ENCODE measurements at regions not wholly inside any gene's neighbourhood (a gene's known extent, or its start where the extent isn't known, plus 50 kb on each side); places are given as distances from the start of the nearest gene placed in this dataset.

DNA sequence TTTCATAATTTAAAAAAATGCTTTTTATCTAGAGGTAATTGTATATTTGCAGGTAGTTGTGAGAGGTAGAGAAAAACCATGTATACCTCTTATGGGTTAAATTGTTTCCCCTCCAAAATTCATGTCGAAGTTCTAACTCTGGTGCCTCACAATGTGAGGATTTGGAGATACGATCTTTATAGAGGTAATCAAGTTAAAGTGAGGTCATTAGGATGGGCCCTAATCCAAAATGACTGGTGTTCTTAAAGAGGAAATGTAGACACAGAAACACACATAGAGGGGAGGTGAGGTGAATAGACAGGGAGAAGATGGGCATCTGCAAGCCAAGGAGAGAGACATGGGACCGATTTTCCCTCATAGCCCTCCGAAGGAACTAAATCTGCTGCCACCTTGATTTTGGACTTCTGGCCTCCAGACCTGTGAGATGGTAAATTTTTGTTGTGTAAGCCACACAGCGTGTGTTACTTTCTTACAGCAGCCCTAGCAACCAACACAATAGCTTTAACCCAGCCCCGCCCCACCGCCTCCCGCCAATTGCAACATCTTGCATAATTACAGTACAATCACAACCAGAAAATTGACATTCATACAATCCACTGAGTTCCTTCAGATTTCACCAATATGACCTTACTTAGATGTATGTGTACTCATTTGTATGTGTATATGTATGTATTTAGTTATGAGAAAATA is 208.9 kb downstream of the MIB1 start:
- Histone ChIP-seq H3K4me1 (no peaks in the 10 kb centered on the region), H3K27me3 (ENCODE audit: control insufficient read depth, insufficient read depth, low read length) (no peaks in the 10 kb centered on the region), H3K27ac (no peak overlapping the region), H3K9me3 (ENCODE audit: control insufficient read depth, low read length) (no peaks in the 10 kb centered on the region), H2AFZ (no peak overlapping the region), H3K9ac (no peak overlapping the region), H3K79me2 (no peaks in the 10 kb centered on the region), H3K4me2 (ENCODE audit: low read length) (no peak overlapping the region), H3K36me3 (ENCODE audit: control insufficient read depth, insufficient read depth, low read length) (no peaks in the 10 kb centered on the region), H3K4me3 (ENCODE audit: low read depth, low read length) (no peak overlapping the region)
- TF ChIP-seq, protein P1, sequence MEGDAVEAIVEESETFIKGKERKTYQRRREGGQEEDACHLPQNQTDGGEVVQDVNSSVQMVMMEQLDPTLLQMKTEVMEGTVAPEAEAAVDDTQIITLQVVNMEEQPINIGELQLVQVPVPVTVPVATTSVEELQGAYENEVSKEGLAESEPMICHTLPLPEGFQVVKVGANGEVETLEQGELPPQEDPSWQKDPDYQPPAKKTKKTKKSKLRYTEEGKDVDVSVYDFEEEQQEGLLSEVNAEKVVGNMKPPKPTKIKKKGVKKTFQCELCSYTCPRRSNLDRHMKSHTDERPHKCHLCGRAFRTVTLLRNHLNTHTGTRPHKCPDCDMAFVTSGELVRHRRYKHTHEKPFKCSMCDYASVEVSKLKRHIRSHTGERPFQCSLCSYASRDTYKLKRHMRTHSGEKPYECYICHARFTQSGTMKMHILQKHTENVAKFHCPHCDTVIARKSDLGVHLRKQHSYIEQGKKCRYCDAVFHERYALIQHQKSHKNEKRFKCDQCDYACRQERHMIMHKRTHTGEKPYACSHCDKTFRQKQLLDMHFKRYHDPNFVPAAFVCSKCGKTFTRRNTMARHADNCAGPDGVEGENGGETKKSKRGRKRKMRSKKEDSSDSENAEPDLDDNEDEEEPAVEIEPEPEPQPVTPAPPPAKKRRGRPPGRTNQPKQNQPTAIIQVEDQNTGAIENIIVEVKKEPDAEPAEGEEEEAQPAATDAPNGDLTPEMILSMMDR (IDR thresholded peaks at IDR 0.05): no peak

DNA sequence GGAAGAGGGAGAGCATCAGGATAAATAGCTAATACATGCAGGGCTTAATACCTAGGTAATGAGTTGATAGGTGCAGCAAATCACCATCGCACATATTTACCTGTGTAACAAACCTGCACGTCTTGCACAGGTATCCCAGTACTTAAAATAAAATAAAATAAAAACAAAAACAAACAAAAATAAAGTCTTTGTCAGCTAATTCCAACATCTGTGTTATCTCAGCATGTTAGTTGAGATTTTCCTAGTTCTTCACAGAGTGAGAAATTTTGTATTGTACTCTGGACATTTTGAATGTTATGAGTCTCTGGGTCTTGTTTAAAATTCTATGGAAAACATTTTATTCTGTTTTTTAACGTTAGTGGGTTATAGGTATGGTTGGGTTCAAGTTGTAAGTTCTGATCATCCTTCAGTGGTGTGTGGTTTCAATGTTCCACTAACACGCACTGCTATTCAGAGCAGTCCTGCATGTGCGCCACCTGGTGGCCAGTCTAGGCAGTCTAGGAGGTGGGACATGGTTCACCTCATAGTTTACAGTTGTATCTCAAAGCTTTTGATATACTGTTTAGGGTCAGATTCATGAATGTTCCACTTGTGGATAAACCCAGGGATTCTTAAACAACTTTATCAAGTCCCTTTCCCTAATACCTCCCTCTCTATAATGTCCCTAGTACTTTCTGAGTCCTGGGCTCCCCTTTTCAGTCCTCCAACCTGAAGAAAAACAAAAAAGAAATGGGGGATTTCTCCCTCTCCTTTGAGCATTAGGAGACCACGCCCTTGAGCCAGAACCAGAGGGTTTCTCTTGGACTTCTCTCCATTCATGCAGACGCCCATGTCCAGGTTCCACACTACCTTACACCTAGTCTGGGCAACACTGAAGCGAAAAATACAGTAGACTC is 213.4 kb upstream of the GATA6 start:
- H3K9me3 ChIP-seq (ENCODE audit: control insufficient read depth, low read length): no peaks in the 10 kb centered on the region
- no peaks in the 10 kb centered on the region for H3K79me2 ChIP-seq
- H3K36me3 ChIP-seq (ENCODE audit: control insufficient read depth, insufficient read depth, low read length): no peaks in the 10 kb centered on the region
- TF ChIP-seq, protein P1 (IDR thresholded peaks at IDR 0.05): peak; percentile 84
- no peaks in the 10 kb centered on the region for H3K4me1 ChIP-seq
- no peak overlapping the region for H2AFZ ChIP-seq
- no peak overlapping the region for H3K4me2 ChIP-seq (ENCODE audit: low read length)
- no peak overlapping the region for H3K4me3 ChIP-seq (ENCODE audit: low read depth, low read length)
- no peaks in the 10 kb centered on the region for H3K27me3 ChIP-seq (ENCODE audit: control insufficient read depth, insufficient read depth, low read length)
- H3K27ac ChIP-seq: no peak overlapping the region
- no peak overlapping the region for H3K9ac ChIP-seq

DNA sequence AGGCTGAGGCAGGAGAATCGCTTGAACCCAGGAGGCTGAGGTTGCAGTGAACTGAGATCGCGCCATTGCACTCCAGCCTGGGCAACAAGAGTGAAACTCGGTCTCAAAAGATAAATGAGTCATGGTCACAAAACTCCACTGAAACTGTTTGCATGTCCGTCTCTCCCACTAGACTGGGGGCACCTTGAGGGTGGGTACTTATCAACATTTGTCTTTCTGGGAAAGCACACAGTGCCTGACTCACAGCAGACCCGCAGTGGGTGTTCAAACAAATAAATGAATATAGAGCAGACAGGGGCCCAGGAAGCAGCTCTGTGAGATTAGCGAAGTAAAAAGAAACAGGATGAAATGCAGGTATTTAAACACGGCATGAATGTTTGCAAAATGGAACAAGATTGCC is 211.1 kb upstream of the GATA6 start:
- H3K9me3 ChIP-seq (ENCODE audit: control insufficient read depth, low read length): no peaks in the 10 kb centered on the region
- H3K79me2 ChIP-seq: no peaks in the 10 kb centered on the region
- no peak overlapping the region for H2AFZ ChIP-seq
- no peak overlapping the region for H3K4me2 ChIP-seq (ENCODE audit: low read length)
- no peaks in the 10 kb centered on the region for H3K36me3 ChIP-seq (ENCODE audit: control insufficient read depth, insufficient read depth, low read length)
- H3K4me1 ChIP-seq: no peaks in the 10 kb centered on the region
- no peak overlapping the region for H3K27ac ChIP-seq
- H3K9ac ChIP-seq: no peak overlapping the region
- no peak overlapping the region for H3K4me3 ChIP-seq (ENCODE audit: low read depth, low read length)
- no peaks in the 10 kb centered on the region for H3K27me3 ChIP-seq (ENCODE audit: control insufficient read depth, insufficient read depth, low read length)
- TF ChIP-seq, protein P1 (IDR thresholded peaks at IDR 0.05): no peak

DNA sequence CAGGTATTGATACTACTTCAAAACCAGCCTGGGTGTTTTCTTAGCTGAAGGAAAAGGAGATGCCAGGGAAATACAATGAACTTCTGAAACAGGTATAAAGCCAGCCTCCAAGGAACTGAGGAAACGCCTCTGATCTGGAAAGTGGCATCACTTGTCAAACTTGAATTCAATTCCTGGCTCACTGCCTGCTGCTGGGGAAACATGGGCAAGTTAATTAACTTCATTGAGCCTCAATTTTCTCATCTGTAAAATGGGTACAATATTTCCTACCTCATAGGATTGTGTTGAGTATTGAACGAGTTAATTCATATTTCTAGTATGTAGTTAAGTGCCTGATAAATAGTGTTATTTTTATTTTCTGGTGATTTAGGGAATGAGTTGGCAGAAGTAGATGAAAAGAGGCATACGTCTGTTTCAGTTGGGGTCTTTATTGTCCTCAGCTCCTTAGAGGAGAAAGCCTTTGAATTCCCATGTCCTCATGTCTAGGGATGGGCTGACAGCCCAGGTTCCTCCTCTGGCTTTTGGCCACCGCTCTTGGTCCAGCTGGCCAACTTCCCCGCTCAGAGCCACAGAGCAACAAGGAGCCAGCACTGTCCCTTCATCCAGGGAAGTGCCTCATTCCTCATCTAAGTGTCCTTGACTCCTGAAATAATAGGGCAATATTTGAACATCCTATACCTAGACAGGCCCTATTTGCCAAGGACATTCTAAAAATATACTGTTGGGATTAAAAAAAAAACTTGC is 210.5 kb upstream of the GATA6 start:
- H3K27ac ChIP-seq: no peak overlapping the region

More for the DNA sequence above, 210.5 kb upstream of the GATA6 start:
- Histone ChIP-seq H3K4me3 (ENCODE audit: low read depth, low read length) (no peak overlapping the region), H3K9ac (no peak overlapping the region), H3K9me3 (ENCODE audit: control insufficient read depth, low read length) (no peaks in the 10 kb centered on the region), H3K36me3 (ENCODE audit: control insufficient read depth, insufficient read depth, low read length) (no peaks in the 10 kb centered on the region), H3K27me3 (ENCODE audit: control insufficient read depth, insufficient read depth, low read length) (no peaks in the 10 kb centered on the region), H3K4me1 (no peaks in the 10 kb centered on the region), H2AFZ (no peak overlapping the region), H3K79me2 (no peaks in the 10 kb centered on the region), H3K4me2 (ENCODE audit: low read length) (no peak overlapping the region)
- TF ChIP-seq, protein P1 (IDR thresholded peaks at IDR 0.05): no peak

Data from parathyroid adenoma (tissue), 2 donors.